ENCODE measurements at regions not wholly inside any gene's neighbourhood (a gene's known extent, or its start where the extent isn't known, plus 50 kb on each side); places are given as distances from the start of the nearest gene placed in this dataset.

DNA sequence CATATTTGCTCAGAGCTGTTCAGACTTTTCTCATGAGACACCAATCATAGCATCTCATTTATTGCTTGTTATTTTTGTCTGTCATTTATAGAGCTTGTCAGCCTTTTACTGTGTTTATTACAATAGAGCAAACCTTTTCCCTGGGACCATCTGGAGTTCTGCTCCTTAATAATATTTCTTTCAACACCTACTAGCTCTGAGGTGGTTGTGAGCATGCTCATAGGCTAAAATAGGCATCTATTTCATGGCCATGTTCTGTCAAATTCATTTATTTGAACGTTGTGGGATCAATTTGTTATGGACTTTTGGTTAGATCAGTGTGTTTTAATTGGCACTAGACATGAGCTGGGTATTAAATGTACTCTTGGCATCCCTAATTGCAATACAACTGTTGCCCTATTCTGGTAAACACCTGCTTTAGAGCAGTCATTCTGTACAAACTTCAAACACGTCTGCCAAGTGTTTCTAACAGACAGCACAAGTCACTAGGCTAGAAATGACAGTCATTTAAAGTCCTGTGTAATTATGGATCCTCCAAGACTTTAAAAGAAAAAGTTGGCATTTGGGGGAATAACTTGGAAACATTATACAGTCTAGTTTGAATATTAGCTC lies 766.3 kb downstream of the ZNF385D start:
- Histone ChIP-seq H4K20me1 (ENCODE audit: insufficient read depth, low read length) (no peaks in the 10 kb centered on the region), H3K79me2 (ENCODE audit: insufficient read depth, low read length) (no peaks in the 10 kb centered on the region), H3K4me1 (ENCODE audit: control insufficient read depth in 1 of 2, insufficient read depth in 2 of 2, low read length in 2 of 2) (no peaks in the 10 kb centered on the region), H3K36me3 (replicated peaks in 1 of 2; ENCODE audit: control insufficient read depth in 1 of 2, insufficient read depth in 2 of 2, low read length in 2 of 2) (no peaks in the 10 kb centered on the region), H3K9me3 (replicated peaks in 1 of 2; ENCODE audit: control insufficient read depth in 1 of 2, insufficient read depth in 1 of 2, low read length in 2 of 2) (peaks cover 0 to 6% of the 10 kb centered on the region in 2 donors), H3K27ac (ENCODE audit: low read depth in 1 of 2, low read length in 2 of 2) (no peak overlapping the region), H3K9ac (ENCODE audit: insufficient read depth, low read length, poor library complexity, severe bottlenecking) (no peak overlapping the region), H3K4me2 (replicated peaks; ENCODE audit: extremely low read depth, low read length, poor library complexity, severe bottlenecking) (no peak overlapping the region), H2AFZ (ENCODE audit: insufficient read depth, low read depth, low read length, poor library complexity, severe bottlenecking) (no peak overlapping the region), H3K4me3 (replicated peaks in 1 of 3; ENCODE audit: low read depth in 2 of 3, low read length in 3 of 3) (no peak overlapping the region), H3K27me3 (ENCODE audit: control insufficient read depth in 2 of 2, insufficient read depth in 2 of 2, low read length in 2 of 2) (no peaks in the 10 kb centered on the region)
- H3K27me3 Mint-ChIP-seq (ENCODE audit: low read depth in 3 of 3) = no peaks in the 10 kb centered on the region
- peaks cover 0 to 9% (median 3%) of the 10 kb centered on the region in 7 donors for H3K9me3 Mint-ChIP-seq
- no peak for DNase-seq
- intact Hi-C loops (cut with micrococcal nuclease) = no loop called here
- TF ChIP-seq, protein P1, sequence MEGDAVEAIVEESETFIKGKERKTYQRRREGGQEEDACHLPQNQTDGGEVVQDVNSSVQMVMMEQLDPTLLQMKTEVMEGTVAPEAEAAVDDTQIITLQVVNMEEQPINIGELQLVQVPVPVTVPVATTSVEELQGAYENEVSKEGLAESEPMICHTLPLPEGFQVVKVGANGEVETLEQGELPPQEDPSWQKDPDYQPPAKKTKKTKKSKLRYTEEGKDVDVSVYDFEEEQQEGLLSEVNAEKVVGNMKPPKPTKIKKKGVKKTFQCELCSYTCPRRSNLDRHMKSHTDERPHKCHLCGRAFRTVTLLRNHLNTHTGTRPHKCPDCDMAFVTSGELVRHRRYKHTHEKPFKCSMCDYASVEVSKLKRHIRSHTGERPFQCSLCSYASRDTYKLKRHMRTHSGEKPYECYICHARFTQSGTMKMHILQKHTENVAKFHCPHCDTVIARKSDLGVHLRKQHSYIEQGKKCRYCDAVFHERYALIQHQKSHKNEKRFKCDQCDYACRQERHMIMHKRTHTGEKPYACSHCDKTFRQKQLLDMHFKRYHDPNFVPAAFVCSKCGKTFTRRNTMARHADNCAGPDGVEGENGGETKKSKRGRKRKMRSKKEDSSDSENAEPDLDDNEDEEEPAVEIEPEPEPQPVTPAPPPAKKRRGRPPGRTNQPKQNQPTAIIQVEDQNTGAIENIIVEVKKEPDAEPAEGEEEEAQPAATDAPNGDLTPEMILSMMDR (IDR thresholded peaks at IDR 0.05) = no peak
- WGBS (ENCODE audit: insufficient coverage) = no CpG with 5 or more reads among the region's 2 CpGs
- H3K27ac Mint-ChIP-seq = no peak overlapping the region
- H3K4me1 Mint-ChIP-seq = no peaks in the 10 kb centered on the region
- H3K4me3 Mint-ChIP-seq = no peak overlapping the region
- H3K36me3 Mint-ChIP-seq = no peaks in the 10 kb centered on the region

DNA sequence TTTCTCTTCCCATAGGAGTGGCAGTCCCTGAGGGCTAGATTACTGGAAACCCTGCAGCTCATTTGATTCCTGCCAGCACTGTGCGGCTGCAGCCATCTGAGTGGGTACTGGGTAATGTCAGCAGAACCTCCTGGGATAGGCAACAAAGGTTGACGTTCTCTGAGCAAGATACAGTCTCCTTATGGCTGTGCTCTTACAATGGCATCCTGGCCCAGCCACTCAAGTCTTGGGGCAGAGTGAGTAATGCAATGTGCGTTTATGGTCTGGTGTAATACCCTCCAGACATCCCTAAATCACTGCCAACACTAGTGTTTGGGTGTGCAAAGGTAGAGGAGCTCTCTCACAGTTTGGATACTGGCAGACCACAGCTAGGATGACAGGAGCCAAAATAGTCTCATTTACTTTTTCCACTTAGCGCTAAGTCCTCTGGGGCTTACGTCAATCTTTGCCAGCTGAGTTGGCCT lies 775.8 kb downstream of the ZNF385D start:
- no peak overlapping the region for H3K27ac Mint-ChIP-seq

More for the DNA sequence above, 775.8 kb downstream of the ZNF385D start:
- no peak overlapping the region for H3K9ac ChIP-seq (ENCODE audit: insufficient read depth, low read length, poor library complexity, severe bottlenecking)
- peaks cover 9 to 31% of the 10 kb centered on the region in 2 donors for H3K9me3 ChIP-seq (replicated peaks in 1 of 2; ENCODE audit: control insufficient read depth in 1 of 2, insufficient read depth in 1 of 2, low read length in 2 of 2)
- Mint-ChIP-seq H3K4me1 (no peaks in the 10 kb centered on the region), H3K9me3 (peaks cover 7 to 29% (median 13%) of the 10 kb centered on the region in 7 donors), H3K36me3 (no peaks in the 10 kb centered on the region), H3K27me3 (ENCODE audit: low read depth in 3 of 3) (peaks cover 0 to 3% (median 0%) of the 10 kb centered on the region in 3 donors), H3K4me3 (no peak overlapping the region)
- 75% methylated on average over 4 of the region's 5 CpGs for WGBS (ENCODE audit: insufficient coverage)
- no peaks in the 10 kb centered on the region for H3K79me2 ChIP-seq (ENCODE audit: insufficient read depth, low read length)
- intact Hi-C loops (cut with micrococcal nuclease) = no loop called here
- H3K27me3 ChIP-seq (ENCODE audit: control insufficient read depth in 2 of 2, insufficient read depth in 2 of 2, low read length in 2 of 2) = no peaks in the 10 kb centered on the region
- no peaks in the 10 kb centered on the region for H3K36me3 ChIP-seq (replicated peaks in 1 of 2; ENCODE audit: control insufficient read depth in 1 of 2, insufficient read depth in 2 of 2, low read length in 2 of 2)
- TF ChIP-seq, protein P1 (IDR thresholded peaks at IDR 0.05) = no peak
- DNase-seq = no peak
- H3K4me1 ChIP-seq (ENCODE audit: control insufficient read depth in 1 of 2, insufficient read depth in 2 of 2, low read length in 2 of 2) = no peaks in the 10 kb centered on the region
- H3K4me3 ChIP-seq (replicated peaks in 1 of 3; ENCODE audit: low read depth in 2 of 3, low read length in 3 of 3) = no peak overlapping the region
- H4K20me1 ChIP-seq (ENCODE audit: insufficient read depth, low read length) = no peaks in the 10 kb centered on the region
- no peak overlapping the region for H3K4me2 ChIP-seq (replicated peaks; ENCODE audit: extremely low read depth, low read length, poor library complexity, severe bottlenecking)
- no peak overlapping the region for H3K27ac ChIP-seq (ENCODE audit: low read depth in 1 of 2, low read length in 2 of 2)
- no peak overlapping the region for H2AFZ ChIP-seq (ENCODE audit: insufficient read depth, low read depth, low read length, poor library complexity, severe bottlenecking)

All from CD14-positive monocyte (primary cell).